IMR-90 (cell line): ENCODE measurements at regions not wholly inside any gene's neighbourhood (a gene's known extent, or its start where the extent isn't known, plus 50 kb on each side); places are given as distances from the start of the nearest gene placed in this dataset.
"Not testable (repeated sequence)": the region's sequence is repeated elsewhere in the genome, so short reads cannot be mapped to it uniquely, and the experiment has no call there.

ENCODE experiments used
- ATAC-seq: fragments of 200-7000 bp; cut with Tn5 transposase; 2 replicates; pipeline ENCODE4 v1.9.1; 2020; ENCODE audit warnings: low read depth, mild to moderate bottlenecking, moderate library complexity
- BruUV-seq: library from RNA; stranded (reverse); fragments of 400-500 nt; replicated peaks from 2 replicates; lab custom pipeline; 2021; lab: Mats Ljungman, UMichigan
- CTCF ChIA-PET: fragments of 300-600 bp; formaldehyde crosslinking; extraction: SDS; loops from one replicate; lab custom pipeline; 2021; ENCODE audit warnings: antibody characterized with exemption; lab: Yijun Ruan, JAX
- POLR2A ChIA-PET: fragments of 300-600 bp; sonication (Branson Sonifier 250); formaldehyde crosslinking; loops from one replicate; lab custom pipeline; 2022; ENCODE audit warnings: antibody characterized with exemption; ENCODE audit not compliant: unreplicated experiment; lab: Charles Lee
- DNase-seq: peaks from one replicate; pipeline ENCODE4 v3.0.0; 2013
- H2AFZ ChIP-seq: replicated peaks from 2 replicates; pipeline ENCODE3; 2013; ENCODE audit warnings: low read length, mild to moderate bottlenecking; ENCODE audit not compliant: poor library complexity
- H2AK5ac ChIP-seq: 2 replicates; pipeline ENCODE4 v1.6.1; 2013; ENCODE audit warnings: low read depth, low read length, inconsistent platforms
- H2AK9ac ChIP-seq: replicated peaks from 2 replicates; pipeline ENCODE3; 2013; ENCODE audit warnings: mild to moderate bottlenecking, low read depth, low read length, moderate library complexity; ENCODE audit not compliant: poor library complexity
- H2BK120ac ChIP-seq: 2 replicates; pipeline ENCODE4 v1.6.1; 2013; ENCODE audit warnings: low read depth, low read length, inconsistent platforms
- H2BK15ac ChIP-seq: 3 replicates; pipeline ENCODE4 v1.6.1; 2013; ENCODE audit warnings: low read depth, low read length, inconsistent platforms
- H2BK20ac ChIP-seq: 2 replicates; pipeline ENCODE4 v1.6.1; 2013; ENCODE audit warnings: low read depth, mild to moderate bottlenecking, inconsistent platforms, low read length, moderate library complexity
- H2BK5ac ChIP-seq: 2 replicates; pipeline ENCODE4 v1.6.1; 2013; ENCODE audit warnings: mild to moderate bottlenecking, low read depth, low read length, inconsistent platforms; ENCODE audit not compliant: poor library complexity, severe bottlenecking
- H3K14ac ChIP-seq: replicated peaks from 2 replicates; pipeline ENCODE4 v1.6.1; 2013; ENCODE audit warnings: low read depth, low read length, inconsistent platforms
- H3K18ac ChIP-seq: 2 replicates; pipeline ENCODE4 v1.6.1; 2013; ENCODE audit warnings: low read depth, low read length, control low read depth
- H3K23ac ChIP-seq: 2 replicates; pipeline ENCODE4 v1.6.1; 2013; ENCODE audit warnings: low read depth, low read length, inconsistent platforms
- H3K27ac ChIP-seq: 2 replicates; pipeline ENCODE4 v1.5.1; 2013; ENCODE audit warnings: mild to moderate bottlenecking, control low read depth, low read length; ENCODE audit not compliant: insufficient read depth
- H3K27me3 ChIP-seq: 2 replicates; pipeline ENCODE4 v1.6.1; 2013; ENCODE audit warnings: low read length; ENCODE audit not compliant: control insufficient read depth, insufficient read depth
- H3K36me3 ChIP-seq: 2 replicates; pipeline ENCODE4 v1.6.1; 2013; ENCODE audit warnings: low read length, mixed read lengths; ENCODE audit not compliant: control insufficient read depth, insufficient read depth
- H3K4ac ChIP-seq: 2 replicates; pipeline ENCODE4 v1.6.1; 2013; ENCODE audit warnings: low read depth, low read length, inconsistent platforms
- H3K4me1 ChIP-seq: 2 replicates; pipeline ENCODE4 v1.6.1; 2013; ENCODE audit warnings: low read length, mixed read lengths; ENCODE audit not compliant: control insufficient read depth, insufficient read depth
- H3K4me2 ChIP-seq: 2 replicates; pipeline ENCODE4 v1.6.1; 2013; ENCODE audit warnings: low read depth, mild to moderate bottlenecking, control low read depth, low read length, moderate library complexity
- H3K4me3 ChIP-seq: 2 replicates; pipeline ENCODE4 v1.5.1; 2013; ENCODE audit warnings: low read depth, mild to moderate bottlenecking, control low read depth, low read length, moderate library complexity; ENCODE audit not compliant: insufficient read depth
- H3K56ac ChIP-seq: 2 replicates; pipeline ENCODE4 v1.6.1; 2013; ENCODE audit warnings: low read length, inconsistent platforms; ENCODE audit not compliant: insufficient read depth; ENCODE audit errors: extremely low read depth
- H3K79me1 ChIP-seq, 2 experiments: 2 replicates each; pipeline ENCODE4 v1.6.1; 2013; ENCODE audit warnings: low read length in 2 of 2, inconsistent platforms in 1 of 2, low read depth in 1 of 2
- H3K9ac ChIP-seq: 2 replicates; pipeline ENCODE4 v1.6.1; 2013; ENCODE audit warnings: low read depth, low read length, control low read depth
- H3K9me1 ChIP-seq: 2 replicates; pipeline ENCODE4 v1.6.1; 2013; ENCODE audit warnings: low read length, inconsistent platforms; ENCODE audit not compliant: insufficient read depth
- H3K9me3 ChIP-seq: 2 replicates; pipeline ENCODE4 v1.6.1; 2013; ENCODE audit warnings: low read length; ENCODE audit not compliant: control insufficient read depth, insufficient read depth
- H4K20me1 ChIP-seq: 2 replicates; pipeline ENCODE4 v1.6.1; 2013; ENCODE audit warnings: low read length, inconsistent platforms; ENCODE audit not compliant: insufficient read depth
- H4K5ac ChIP-seq: 2 replicates; pipeline ENCODE4 v1.6.1; 2013; ENCODE audit warnings: mild to moderate bottlenecking, low read depth, low read length, control low read depth
- H4K8ac ChIP-seq, 2 experiments: 2 replicates each; pipeline ENCODE4 v1.6.1; 2013; ENCODE audit warnings: low read depth in 2 of 2, low read length in 2 of 2, control low read depth in 1 of 2, inconsistent platforms in 1 of 2
- H4K91ac ChIP-seq: 2 replicates; pipeline ENCODE4 v1.6.1; 2013; ENCODE audit warnings: low read depth, low read length, inconsistent platforms; ENCODE audit not compliant: insufficient read depth
- WGBS, 2 experiments: methylation state at CpG; one replicate each; pipeline versions ENCODE4 v1.1.5 to v1.1.7; 2013; ENCODE audit warnings: missing lambda C conversion rate in 2 of 2; ENCODE audit not compliant: insufficient read length in 1 of 2; ENCODE audit errors: extremely low coverage in 2 of 2; 5-methylcytosine and 5-hydroxymethylcytosine counted together
- dilution Hi-C: fragments of 300-500 bp; cut with HindIII; formaldehyde crosslinking; loops from one replicate; pipeline ENCODE4 v1.14.3; 2018; ENCODE audit warnings: low sequenced_read_pairs; ENCODE audit not compliant: unreplicated experiment
- in situ Hi-C: fragments of 300-500 bp; cut with MboI; formaldehyde crosslinking; loops from 3 replicates; pipeline ENCODE4 v1.14.3; 2019; ENCODE audit warnings: low sequenced_read_pairs, inconsistent platforms, mixed read lengths
- intact Hi-C: fragments of 100-400 bp; cut with micrococcal nuclease; formaldehyde crosslinking; loops from 2 replicates; pipeline ENCODE4 v1.10.0; 2022

DNA sequence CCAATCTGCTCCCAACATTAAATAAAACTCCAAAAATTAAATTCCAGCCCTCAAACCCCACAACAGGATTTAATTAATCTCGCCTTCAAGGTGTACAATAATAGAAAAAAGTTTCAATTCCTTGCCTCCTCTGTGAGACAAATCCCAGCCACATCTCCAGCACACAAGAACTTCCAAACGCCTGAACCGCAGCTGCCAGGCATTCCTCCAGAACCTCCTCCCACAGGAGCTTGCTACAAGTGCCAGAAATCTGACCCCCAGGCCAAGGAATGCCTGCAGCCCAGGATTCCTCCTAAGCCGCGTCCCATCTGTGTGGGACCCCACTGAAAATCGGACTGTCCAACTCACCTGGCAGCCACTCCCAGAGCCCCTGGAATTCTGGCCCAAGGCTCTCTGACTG is 94.5 kb upstream of the RAB4A start:
- H3K4me3 ChIP-seq, DNase-seq, H3K18ac ChIP-seq, H3K4me1 ChIP-seq, H3K56ac ChIP-seq, in situ Hi-C loops, ATAC-seq, H3K9ac ChIP-seq, H3K27me3 ChIP-seq, H2BK5ac ChIP-seq, dilution Hi-C loops, POLR2A ChIA-PET, H2AK5ac ChIP-seq, H4K8ac ChIP-seq, H3K9me1 ChIP-seq, H2AFZ ChIP-seq, H2BK15ac ChIP-seq, BruUV-seq, H4K91ac ChIP-seq, intact Hi-C loops, H3K4ac ChIP-seq, H2BK20ac ChIP-seq, H3K79me1 ChIP-seq, H2BK120ac ChIP-seq, H2AK9ac ChIP-seq, H3K14ac ChIP-seq, H3K36me3 ChIP-seq, H3K9me3 ChIP-seq, H4K5ac ChIP-seq, CTCF ChIA-PET, H3K4me2 ChIP-seq, H3K27ac ChIP-seq, H4K20me1 ChIP-seq, H3K23ac ChIP-seq: not testable (repeated sequence)
- WGBS, 2 experiments: 10% methylated on average over 2 of the region's 6 CpGs; no CpG with 5 or more reads in 1 of the 2 experiments
